Gastroesophageal sphincter (tissue), 3 donors: ENCODE measurements at regions not wholly inside any gene's neighbourhood (a gene's known extent, or its start where the extent isn't known, plus 50 kb on each side); places are given as distances from the start of the nearest gene placed in this dataset.

Experiments used
- CTCF ChIP-seq, 4 experiments: fragments of 200-600 bp in 2 of 4; fragments of 450-650 bp in 2 of 4; sonication (generic) in 1 of 4; IDR thresholded peaks; one replicate each; pipeline ENCODE4 v1.5.1; 2017 to 2019; ENCODE audit warnings: antibody characterized with exemption in 4 of 4, mild to moderate bottlenecking in 2 of 4, moderate library complexity in 2 of 4
- EP300 ChIP-seq: sonication (generic); formaldehyde crosslinking; IDR thresholded peaks from one replicate; pipeline ENCODE4 v1.6.1; 2017; ENCODE audit warnings: antibody characterized with exemption, mild to moderate bottlenecking
- POLR2A ChIP-seq, 2 donors: fragments of 450-650 bp; IDR thresholded peaks; one replicate each; pipeline ENCODE4 v1.6.1; 2017; ENCODE audit warnings: antibody characterized with exemption in 2 of 2, mild to moderate bottlenecking in 2 of 2, moderate library complexity in 1 of 2
- POLR2AphosphoS5 ChIP-seq: sonication (generic); formaldehyde crosslinking; IDR thresholded peaks from one replicate; pipeline ENCODE4 v1.6.1; 2017; ENCODE audit warnings: antibody characterized with exemption

- TF ChIP-seq CTCF (IDR thresholded peaks at IDR 0.05) (no peak), POLR2A (IDR thresholded peaks at IDR 0.05) (no peak), POLR2AphosphoS5 (no peak), EP300 (no peak)
These were observed 343.8 kb upstream of the RBFOX1 start for GRCh38 chr16:6988846-6989245.
